GM21717 (cell line): ENCODE measurements at regions not wholly inside any gene's neighbourhood (a gene's known extent, or its start where the extent isn't known, plus 50 kb on each side); places are given as distances from the start of the nearest gene placed in this dataset.

Experiments
- ATAC-seq: cut with Tn5 transposase; IDR thresholded peaks from one replicate; pipeline ENCODE4 v1.9.1; 2021; ENCODE audit warnings: mild to moderate bottlenecking, moderate library complexity; ENCODE audit not compliant: unreplicated experiment

DNA sequence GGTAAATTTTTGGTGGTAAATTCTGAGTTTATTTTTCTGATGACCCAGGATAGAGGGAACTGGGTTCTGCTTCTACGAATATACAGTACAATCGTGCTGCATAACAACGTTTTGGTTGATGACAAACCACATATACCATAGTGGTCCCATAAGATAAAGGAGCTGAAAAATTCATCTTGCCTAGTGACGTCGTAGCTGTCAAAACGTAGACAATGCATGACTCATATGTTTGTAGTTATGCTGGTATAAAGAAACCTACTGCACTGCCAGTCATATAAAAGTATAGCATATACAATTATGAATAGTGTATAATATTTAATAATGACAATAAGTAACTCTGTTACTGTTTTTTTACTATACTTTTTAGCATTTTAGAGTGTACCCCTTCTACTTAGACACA is 244.0 kb downstream of the GAS1 start:
- no peak for ATAC-seq

DNA sequence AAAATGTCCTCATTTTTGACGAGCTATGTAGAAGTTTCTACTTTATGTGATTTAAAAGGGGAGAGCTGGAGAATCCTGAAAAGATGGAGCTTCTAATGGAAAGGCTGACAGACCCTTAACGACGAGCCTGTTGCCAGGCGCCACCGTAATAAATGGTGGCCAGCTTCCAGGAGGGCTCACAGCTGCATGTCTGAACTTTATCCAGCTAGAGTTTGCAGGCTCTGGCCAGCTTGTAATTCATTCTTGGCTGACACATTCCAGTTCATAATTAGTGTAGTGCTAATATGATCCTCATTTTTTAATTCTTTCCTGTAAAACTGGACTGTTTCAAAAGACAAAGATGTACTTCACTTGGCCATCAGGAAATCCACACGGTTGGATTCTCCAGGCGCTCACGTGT is 246.7 kb downstream of the GAS1 start:
- no peak for ATAC-seq

- ATAC-seq, result no peak
Observed at GRCh38 chr9:86697999-86698398, 249.3 kb downstream of the GAS1 start.

GRCh38 chr9:86697213-86697612 is 250.1 kb downstream of the GAS1 start:
- no peak for ATAC-seq

GRCh38 chr9:86695910-86696424 is 251.3 kb downstream of the GAS1 start:
- ATAC-seq, result no peak

GRCh38 chr9:86690034-86690433 is 257.3 kb downstream of the GAS1 start:
- ATAC-seq, result no peak

GRCh38 chr9:86687788-86688187 is 259.5 kb downstream of the GAS1 start:
- no peak for ATAC-seq

- ATAC-seq, result no peak
Observed at GRCh38 chr9:86685556-86685955, 261.8 kb downstream of the GAS1 start.

DNA sequence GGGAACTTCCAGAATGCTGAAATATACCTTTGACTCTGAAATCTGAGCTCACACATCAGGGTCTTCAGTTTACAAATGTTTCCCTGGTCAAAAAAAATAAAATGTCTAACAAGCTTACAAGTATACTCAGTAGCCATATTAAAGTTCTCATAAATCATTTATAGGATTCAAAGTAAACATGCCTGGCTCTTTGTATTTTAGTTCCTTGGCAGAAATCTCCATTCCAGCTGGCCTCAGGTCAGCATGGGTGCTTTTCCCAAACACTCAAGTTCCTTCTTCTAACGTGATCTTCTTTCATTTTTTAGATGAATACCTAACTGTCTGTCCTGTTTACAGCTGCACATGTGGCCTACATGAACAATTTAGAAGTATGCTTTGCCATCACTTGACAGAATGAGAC is 263.2 kb downstream of the GAS1 start:
- no peak for ATAC-seq

GRCh38 chr9:86682240-86682639 is 265.1 kb downstream of the GAS1 start:
- no peak for ATAC-seq

DNA sequence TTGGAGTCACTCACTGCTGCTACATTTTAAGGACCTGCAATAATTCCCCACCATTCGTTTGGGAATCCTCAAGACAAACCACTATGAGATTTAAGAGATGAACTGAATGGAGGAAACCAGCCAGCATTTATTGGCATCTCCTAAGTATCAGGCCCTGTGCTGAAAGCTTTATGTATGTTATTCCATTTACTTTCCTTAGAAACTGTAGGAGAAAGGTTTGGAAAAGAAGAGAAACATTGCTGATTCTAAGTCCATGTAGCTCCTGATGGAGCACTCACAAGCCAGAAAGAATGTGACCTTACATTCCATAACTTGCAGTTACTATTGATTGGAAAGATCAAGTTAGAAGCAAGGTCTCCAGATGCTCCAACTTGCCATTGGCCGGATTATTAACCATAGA is 267.4 kb downstream of the GAS1 start:
- ATAC-seq, result no peak

- ATAC-seq, result no peak
Observed at GRCh38 chr9:86676396-86676795, 270.9 kb downstream of the GAS1 start.

DNA sequence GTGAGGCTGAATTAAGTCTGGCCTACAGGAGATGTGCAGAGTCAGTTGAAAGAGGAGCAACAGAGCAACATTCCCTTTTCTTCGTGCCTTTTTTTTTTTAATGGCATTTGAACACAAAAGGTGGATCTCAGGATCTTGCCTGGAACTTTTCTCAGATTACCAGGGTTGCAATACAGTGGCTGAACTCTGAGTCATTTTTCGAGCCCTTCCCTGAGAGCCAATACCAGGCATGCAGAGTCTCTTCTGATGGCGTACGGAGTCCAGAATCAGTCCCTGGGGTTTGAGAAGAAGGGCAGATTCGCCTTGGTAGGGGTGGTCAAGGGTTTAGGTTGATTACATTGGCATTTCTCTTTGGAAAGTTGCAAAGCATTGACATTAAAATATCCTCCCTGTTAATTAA is 271.5 kb downstream of the GAS1 start:
- no peak for ATAC-seq

GRCh38 chr9:86674487-86674886 is 272.8 kb downstream of the GAS1 start:
- ATAC-seq, result no peak

DNA sequence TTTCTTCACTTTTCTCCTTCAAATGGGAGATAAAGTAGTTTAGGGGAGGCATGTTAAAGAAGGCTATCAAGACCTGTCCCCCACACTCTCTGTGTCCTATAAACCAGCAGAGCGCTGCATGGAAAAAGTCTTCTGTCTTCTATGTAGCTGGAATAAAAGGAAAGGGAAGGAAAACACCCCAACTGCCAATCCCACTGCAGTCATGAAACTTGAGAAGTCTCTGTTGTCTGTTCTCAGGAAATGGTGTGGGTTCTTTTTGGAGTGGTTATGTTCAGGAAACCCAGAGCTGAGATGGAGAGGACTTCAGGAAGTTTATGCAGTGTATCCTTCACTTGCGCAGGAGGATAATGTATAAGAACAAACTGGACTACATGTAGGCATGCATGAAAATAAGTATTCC is 274.3 kb downstream of the GAS1 start:
- no peak for ATAC-seq

DNA sequence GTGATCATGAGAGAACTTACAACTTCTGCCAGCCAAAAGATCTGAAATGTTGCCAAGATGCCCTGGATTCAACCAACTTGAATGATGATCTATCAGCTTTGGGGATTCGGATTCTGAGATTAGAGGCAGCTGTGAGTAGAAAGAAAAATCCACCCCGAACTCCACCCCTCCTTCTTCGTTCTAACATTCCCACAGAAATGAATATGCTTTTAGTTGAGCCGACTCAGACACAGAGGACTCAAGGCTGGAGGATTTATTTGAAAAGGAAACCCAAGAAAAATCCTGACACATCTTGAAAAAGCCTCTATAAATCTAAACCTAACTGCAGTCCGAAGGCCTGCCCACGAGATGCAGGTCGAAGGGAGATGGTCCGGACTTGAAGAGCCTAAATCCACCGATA is 275.0 kb downstream of the GAS1 start:
- ATAC-seq, result no peak

DNA sequence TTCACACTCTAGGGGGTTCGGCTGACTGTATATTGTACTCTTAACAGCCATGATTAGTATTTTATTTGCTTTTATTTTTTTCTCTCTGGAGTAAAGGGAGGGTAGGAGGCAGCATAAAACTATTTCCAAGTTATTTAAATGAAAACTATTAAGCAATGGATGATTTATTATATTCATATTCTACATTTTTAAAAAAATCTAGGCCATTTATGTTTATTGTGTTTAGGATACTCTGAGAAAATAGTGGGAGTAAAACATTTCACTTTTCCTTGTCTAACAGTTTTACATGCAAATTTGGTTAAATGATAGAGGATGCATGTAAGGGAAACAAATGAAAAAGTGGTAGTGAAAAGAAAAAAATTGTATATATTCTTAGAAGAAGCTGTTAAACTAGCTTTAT is 276.3 kb downstream of the GAS1 start:
- no peak for ATAC-seq

DNA sequence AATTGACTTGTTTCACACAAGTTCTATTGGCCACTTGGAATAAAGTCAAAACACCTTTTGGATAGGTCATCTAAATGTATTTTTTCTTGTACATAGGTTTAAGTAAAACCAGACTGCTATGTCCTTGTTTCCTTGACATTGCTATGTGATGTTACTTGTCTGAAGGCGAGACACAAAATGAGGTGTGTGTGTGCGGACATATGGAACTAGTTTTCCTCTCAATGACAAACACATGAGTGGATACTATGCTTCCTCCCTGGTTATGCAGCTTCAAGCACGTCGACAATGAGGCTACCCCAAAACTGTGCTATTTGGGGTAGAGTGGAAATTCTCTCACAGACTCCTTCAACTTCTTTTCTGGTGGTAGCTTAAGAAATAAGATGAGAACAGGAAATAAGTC is 276.8 kb downstream of the GAS1 start:
- ATAC-seq, result no peak

DNA sequence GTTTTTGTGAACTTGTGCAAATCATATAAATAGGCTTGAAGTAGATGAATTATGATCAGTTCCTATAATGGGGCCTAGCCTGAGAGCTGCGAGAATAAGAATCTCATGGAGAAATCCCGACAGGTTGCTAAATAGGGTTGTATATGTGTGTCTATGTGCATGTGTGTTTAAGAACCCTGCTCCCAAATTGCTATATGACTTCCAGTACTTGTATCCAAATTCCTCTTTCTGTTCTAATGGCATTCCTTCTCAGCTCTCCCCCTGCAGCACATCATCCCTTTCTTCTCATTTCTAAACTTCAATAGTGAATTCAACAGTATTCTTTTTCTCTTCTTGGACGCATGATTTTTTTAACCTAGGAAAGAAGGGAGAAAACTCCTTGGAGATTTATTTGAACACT is 277.2 kb downstream of the GAS1 start:
- no peak for ATAC-seq

DNA sequence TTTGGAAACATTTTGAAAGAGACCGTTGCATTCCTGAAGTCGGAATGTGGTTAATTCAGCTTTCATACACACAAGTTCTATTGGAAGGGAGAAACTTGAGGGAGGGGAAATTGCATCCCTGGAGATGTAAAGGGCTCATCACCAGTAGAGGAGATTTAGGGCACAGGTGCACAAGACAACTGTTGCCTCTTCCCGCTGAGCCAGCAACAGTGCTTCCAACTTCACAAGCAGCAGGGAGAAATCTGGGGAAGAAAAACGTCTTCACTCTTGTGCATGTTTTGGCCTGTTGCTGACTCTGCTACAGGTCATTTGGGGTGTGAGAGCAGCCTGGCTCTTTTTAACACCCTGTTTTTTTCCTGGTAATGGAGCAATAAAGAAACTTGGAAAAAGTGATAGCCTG is 277.9 kb downstream of the GAS1 start:
- no peak for ATAC-seq

- no peak for ATAC-seq
Observed at GRCh38 chr9:86668488-86668887, 278.8 kb downstream of the GAS1 start.

- no peak for ATAC-seq
Observed at GRCh38 chr9:86667307-86667706, 280.0 kb downstream of the GAS1 start.

DNA sequence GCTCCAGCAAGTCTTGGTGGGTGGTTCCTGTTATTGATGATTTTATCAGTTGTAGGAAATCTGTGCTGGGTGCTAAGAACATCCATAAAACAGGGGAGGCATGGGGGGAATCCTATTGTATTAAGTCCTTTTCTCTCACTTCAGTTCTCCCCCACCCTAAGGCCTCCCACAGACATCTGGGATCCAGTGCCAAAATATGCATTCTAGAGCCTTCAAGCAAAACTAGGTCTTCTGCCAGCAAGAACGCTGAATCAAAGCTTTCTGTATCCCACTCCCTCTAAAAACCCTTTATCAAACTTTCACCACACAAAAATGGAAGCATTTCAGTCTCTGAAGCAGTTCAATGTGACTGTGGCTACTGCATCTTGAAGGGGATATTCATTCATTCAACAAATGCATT is 281.9 kb downstream of the GAS1 start:
- no peak for ATAC-seq

DNA sequence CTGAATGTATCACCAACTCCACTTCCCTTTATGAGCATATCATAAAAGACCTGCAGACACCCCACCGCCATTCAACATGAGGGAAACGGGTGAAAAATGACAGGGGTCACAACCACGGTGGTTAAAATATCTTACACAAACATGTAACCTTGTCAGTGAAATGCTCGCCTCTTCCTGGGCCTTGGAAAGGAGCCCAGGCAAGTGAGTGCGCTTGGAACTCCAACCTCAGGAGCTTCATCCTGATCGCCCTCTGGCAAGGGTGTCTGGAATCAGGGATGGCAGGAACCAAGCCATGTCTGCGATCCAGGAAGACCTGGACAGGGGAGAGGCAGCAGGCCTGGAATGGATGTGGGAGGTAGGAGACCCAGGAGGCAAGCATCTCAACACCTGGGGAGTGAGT is 282.7 kb downstream of the GAS1 start:
- ATAC-seq, result no peak
